ENCODE measurements at regions not wholly inside any gene's neighbourhood (a gene's known extent, or its start where the extent isn't known, plus 50 kb on each side); places are given as distances from the start of the nearest gene placed in this dataset.

DNA sequence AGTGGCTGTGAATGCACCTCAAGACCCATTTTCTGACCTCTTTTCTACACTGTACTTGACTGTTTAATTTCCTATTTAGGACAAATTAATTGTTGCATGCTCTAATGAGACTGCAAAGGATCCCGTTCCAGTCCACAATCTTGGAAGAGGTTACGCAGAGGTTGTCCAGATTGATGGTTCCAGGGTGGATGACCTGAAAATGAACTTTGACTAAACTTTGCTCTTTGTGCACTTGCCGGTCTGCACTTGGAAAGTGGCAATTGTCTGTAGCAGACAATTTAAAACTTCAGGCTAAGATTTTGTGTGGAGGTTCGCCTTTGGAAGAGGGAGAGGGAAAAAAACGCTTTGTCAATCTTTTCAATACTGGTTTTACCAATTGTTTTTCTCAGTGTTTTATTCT lies 267.8 kb downstream of the TMEM161B start:
- no peak for DNase-seq (ENCODE audit: extremely low read depth, low read depth)
- H3K4me3 ChIP-seq (replicated peaks; ENCODE audit: low read depth, low read length), result no peak overlapping the region
- TF ChIP-seq, protein P1, sequence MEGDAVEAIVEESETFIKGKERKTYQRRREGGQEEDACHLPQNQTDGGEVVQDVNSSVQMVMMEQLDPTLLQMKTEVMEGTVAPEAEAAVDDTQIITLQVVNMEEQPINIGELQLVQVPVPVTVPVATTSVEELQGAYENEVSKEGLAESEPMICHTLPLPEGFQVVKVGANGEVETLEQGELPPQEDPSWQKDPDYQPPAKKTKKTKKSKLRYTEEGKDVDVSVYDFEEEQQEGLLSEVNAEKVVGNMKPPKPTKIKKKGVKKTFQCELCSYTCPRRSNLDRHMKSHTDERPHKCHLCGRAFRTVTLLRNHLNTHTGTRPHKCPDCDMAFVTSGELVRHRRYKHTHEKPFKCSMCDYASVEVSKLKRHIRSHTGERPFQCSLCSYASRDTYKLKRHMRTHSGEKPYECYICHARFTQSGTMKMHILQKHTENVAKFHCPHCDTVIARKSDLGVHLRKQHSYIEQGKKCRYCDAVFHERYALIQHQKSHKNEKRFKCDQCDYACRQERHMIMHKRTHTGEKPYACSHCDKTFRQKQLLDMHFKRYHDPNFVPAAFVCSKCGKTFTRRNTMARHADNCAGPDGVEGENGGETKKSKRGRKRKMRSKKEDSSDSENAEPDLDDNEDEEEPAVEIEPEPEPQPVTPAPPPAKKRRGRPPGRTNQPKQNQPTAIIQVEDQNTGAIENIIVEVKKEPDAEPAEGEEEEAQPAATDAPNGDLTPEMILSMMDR (IDR thresholded peaks at IDR 0.05; ENCODE audit: low read depth, low read length, missing control alignments), result no peak

DNA sequence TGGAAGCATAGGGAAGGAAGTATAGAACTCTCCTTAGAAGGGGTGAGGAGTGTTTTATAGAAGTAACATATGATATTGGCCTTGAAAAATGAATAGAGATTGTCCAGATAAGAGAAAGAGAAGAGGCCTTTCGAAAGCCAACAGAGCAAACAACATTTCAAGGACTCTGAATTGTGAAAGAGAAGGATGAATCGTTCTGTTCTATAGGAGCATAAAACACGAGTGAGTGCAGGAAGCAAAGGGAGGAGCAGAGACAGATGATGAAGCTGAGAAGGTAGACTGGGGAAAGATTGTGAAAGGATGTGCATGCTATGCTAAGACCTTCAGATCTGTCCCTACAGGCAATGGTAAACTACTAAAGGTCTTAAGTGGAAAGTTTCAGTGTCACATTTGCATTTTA lies 271.0 kb downstream of the TMEM161B start:
- TF ChIP-seq, protein P1 (IDR thresholded peaks at IDR 0.05; ENCODE audit: low read depth, low read length, missing control alignments), result no peak
- no peak for DNase-seq (ENCODE audit: extremely low read depth, low read depth)
- no peak overlapping the region for H3K4me3 ChIP-seq (replicated peaks; ENCODE audit: low read depth, low read length)

DNA sequence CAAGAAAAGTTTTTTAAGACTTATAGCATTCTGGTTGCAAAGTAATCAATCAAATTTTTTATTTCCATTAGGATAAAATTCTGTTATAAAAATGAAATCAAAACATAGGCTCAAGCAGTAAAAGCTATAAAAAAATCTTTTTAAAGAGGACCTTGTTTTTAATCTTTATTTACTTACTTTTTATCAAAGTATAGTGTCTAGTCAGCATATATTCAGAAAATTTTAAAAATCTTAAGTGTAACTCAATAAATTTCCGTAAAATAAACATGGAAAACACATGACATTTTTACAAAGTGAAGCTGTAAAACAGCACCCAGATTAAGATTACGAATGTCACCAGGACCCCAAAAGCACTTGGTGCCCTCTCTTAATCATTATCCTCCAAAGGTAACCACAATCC lies 302.4 kb downstream of the TMEM161B start:
- TF ChIP-seq, protein P1 (IDR thresholded peaks at IDR 0.05; ENCODE audit: low read depth, low read length, missing control alignments), result no peak
- no peak for DNase-seq (ENCODE audit: extremely low read depth, low read depth)
- no peak overlapping the region for H3K4me3 ChIP-seq (replicated peaks; ENCODE audit: low read depth, low read length)

DNA sequence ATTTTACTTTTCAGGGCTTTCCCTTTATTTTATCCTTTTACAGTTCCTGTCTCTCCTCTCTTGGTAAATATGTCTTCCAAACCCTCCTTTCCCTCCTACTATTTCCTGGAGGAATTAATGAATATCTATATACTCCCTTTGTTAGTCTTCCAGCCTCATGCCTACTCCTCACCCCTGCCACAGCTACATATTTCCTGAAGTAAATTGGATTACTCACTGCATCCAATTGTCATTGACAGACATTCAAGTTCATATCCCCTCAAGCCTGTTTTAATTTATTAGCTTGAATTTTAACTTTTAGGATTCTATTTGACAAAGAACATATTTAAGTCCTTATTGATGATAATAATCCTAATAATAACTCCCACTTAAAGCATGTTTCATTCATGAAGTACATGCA lies 314.5 kb downstream of the TMEM161B start:
- DNase-seq (ENCODE audit: extremely low read depth, low read depth), result no peak
- TF ChIP-seq, protein P1 (IDR thresholded peaks at IDR 0.05; ENCODE audit: low read depth, low read length, missing control alignments), result no peak

DNA sequence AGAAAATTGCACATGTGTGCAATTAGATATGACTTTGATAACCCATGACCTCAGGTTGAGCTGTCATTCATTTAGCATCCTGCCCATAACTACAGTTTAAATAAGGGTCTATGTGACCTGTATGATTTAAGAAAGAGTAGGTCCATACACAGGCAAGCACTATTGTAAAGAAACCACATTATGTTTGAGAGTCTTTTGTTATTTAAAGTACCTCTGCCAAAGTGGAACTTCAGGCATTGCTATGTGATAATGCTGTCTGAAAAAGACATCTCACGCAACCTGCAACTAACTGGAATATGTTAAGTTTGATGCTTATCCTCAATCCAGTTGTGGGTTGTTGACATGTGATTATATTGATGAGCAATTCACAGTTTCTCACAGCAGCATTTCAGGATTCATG lies 317.0 kb downstream of the TMEM161B start:
- no peak for DNase-seq (ENCODE audit: extremely low read depth, low read depth)
- TF ChIP-seq, protein P1 (IDR thresholded peaks at IDR 0.05; ENCODE audit: low read depth, low read length, missing control alignments), result no peak
- no peak overlapping the region for H3K4me3 ChIP-seq (replicated peaks; ENCODE audit: low read depth, low read length)

More for the DNA sequence above, 314.5 kb downstream of the TMEM161B start:
- no peak overlapping the region for H3K4me3 ChIP-seq (replicated peaks; ENCODE audit: low read depth, low read length)

DNA sequence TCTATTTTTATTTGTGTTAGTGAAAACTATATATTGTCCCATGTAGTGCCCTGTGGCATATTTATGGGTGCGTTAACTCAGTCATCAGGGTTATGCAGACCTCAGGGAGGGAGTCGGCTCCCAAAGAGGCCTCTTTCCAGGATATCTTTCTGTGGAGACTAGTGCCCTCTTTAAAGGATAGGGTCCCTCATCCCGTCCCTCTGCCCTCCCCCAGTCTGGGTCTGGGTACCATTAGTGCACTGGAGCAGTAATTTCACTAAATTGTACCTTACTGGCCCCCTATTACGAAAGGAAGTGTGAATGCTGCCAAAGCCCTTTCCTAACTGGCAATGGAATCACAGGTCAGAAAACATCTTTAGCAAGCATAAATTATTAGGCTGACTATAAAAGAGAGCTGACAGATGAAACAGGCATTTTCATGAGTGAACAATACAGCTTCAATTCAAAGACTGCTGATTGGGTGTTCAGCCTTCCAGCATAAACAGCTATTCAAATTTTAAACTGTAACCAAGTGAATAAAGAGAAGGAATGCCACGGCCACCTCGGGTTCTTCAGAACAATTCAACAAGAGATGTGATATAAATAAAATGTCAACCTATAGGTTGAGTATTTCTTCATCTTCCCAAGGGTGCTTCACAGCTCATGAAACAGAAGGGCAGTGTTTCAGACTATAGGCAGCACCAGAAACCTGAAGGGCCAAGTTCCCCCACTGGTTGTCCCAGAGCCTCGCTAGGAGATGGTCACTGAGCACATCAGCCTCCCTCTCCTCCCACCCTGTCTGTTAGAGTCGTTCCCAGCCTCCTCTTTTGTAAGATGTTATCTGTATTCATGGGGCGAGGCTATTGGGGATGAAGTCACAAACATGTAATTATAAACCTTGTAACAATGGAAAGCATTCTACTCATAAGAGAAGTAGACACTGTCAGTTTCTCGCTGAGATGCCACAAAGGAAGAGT lies 318.7 kb downstream of the TMEM161B start:
- no peak overlapping the region for H3K4me3 ChIP-seq (replicated peaks; ENCODE audit: low read depth, low read length)
- no peak for DNase-seq (ENCODE audit: extremely low read depth, low read depth)
- TF ChIP-seq, protein P1 (IDR thresholded peaks at IDR 0.05; ENCODE audit: low read depth, low read length, missing control alignments), result no peak

All from HFF-Myc (cell line).